Coronary artery (tissue), 2 donors: ENCODE measurements at regions not wholly inside any gene's neighbourhood (a gene's known extent, or its start where the extent isn't known, plus 50 kb on each side); places are given as distances from the start of the nearest gene placed in this dataset.

Source experiments
- DNase-seq: peaks from one replicate; pipeline ENCODE4 v3.0.0-alpha.2; 2017; ENCODE audit warnings: low spot score
- H3K27ac ChIP-seq, 2 donors: fragments of 200-600 bp; sonication (generic); one replicate each; pipeline ENCODE4 v1.5.1; 2016 to 2019
- H3K4me3 ChIP-seq: fragments of 200-600 bp; sonication (generic); 2 replicates; pipeline ENCODE4 v1.5.1; 2016; ENCODE audit warnings: mild to moderate bottlenecking, moderate library complexity
- CTCF ChIP-seq: fragments of 200-600 bp; sonication (generic); IDR thresholded peaks from one replicate; pipeline ENCODE4 v1.5.1; 2019; ENCODE audit warnings: antibody characterized with exemption

- DNase-seq: no peak
- TF ChIP-seq CTCF: no peak
These were observed 107.3 kb upstream of the PRDX4 start for GRCh38 chrX:23559975-23560374.

GRCh38 chrX:23570674-23571343, 96.5 kb upstream of the PRDX4 start:
- Histone ChIP-seq H3K4me3 (no peak overlapping the region), H3K27ac (no peak overlapping the region)
- DNase-seq: no peak
- TF ChIP-seq CTCF: no peak

More at GRCh38 chrX:23559975-23560374, 107.3 kb upstream of the PRDX4 start:
- Histone ChIP-seq H3K4me3 (no peak overlapping the region), H3K27ac (no peak overlapping the region)

- no peak for DNase-seq
- Histone ChIP-seq H3K4me3 (no peak overlapping the region), H3K27ac (no peak overlapping the region)
- no peak for TF ChIP-seq CTCF
These were observed 92.0 kb upstream of the PRDX4 start for GRCh38 chrX:23575281-23575680.

GRCh38 chrX:23578079-23578478, 89.2 kb upstream of the PRDX4 start:
- TF ChIP-seq CTCF: no peak
- H3K27ac ChIP-seq: no peak overlapping the region
- no peak for DNase-seq
- H3K4me3 ChIP-seq: no peak overlapping the region

- TF ChIP-seq CTCF: no peak
- no peak overlapping the region for H3K4me3 ChIP-seq
- no peak for DNase-seq
- no peak overlapping the region for H3K27ac ChIP-seq
These were observed 77.8 kb upstream of the PRDX4 start for GRCh38 chrX:23589496-23589895.

GRCh38 chrX:23592741-23593140, 74.6 kb upstream of the PRDX4 start:
- no peak overlapping the region for H3K27ac ChIP-seq
- no peak for DNase-seq
- TF ChIP-seq CTCF: no peak
- no peak overlapping the region for H3K4me3 ChIP-seq

GRCh38 chrX:23598575-23598974, 68.7 kb upstream of the PRDX4 start:
- Histone ChIP-seq H3K27ac (no peak overlapping the region), H3K4me3 (no peak overlapping the region)
- TF ChIP-seq CTCF: no peak
- DNase-seq: no peak
